Caco-2 (cell line): ENCODE measurements at regions not wholly inside any gene's neighbourhood (a gene's known extent, or its start where the extent isn't known, plus 50 kb on each side); places are given as distances from the start of the nearest gene placed in this dataset.

Experiments
- BruUV-seq: library from RNA; stranded (reverse); fragments of 400-500 nt; replicated peaks from 2 replicates; lab custom pipeline; 2021; lab: Mats Ljungman, UMichigan
- CTCF ChIA-PET: fragments of 300-600 bp; sonication (Branson Sonifier 250); formaldehyde crosslinking; loops from one replicate; lab custom pipeline; 2022; ENCODE audit warnings: antibody characterized with exemption; lab: Charles Lee
- POLR2A ChIA-PET: fragments of 300-600 bp; sonication (Branson Sonifier 250); formaldehyde crosslinking; loops from one replicate; lab custom pipeline; 2022; ENCODE audit warnings: antibody characterized with exemption; lab: Charles Lee
- DNase-seq, 2 experiments: peaks; one replicate each; pipeline versions ENCODE4 v3.0.0 to v3.0.0-alpha.2; 2020 to 2022
- H3K27me3 ChIP-seq: replicated peaks from 2 replicates; pipeline ENCODE4 v1.6.0; 2011; ENCODE audit warnings: low read length; ENCODE audit not compliant: control insufficient read depth, insufficient read depth
- H3K36me3 ChIP-seq: 2 replicates; pipeline ENCODE4 v1.5.1; 2011; ENCODE audit warnings: low read length; ENCODE audit not compliant: control insufficient read depth, insufficient read depth
- H3K4me1 ChIP-seq: fragments of 250-450 bp; sonication (Bioruptor Pico); 2 replicates; pipeline ENCODE4 v1.5.1; 2020; ENCODE audit warnings: mild to moderate bottlenecking
- H3K4me3 ChIP-seq: 2 replicates; pipeline ENCODE4 v1.5.1; 2011; ENCODE audit warnings: low read depth, mild to moderate bottlenecking, control low read depth, low read length
- H3K9me3 ChIP-seq: fragments of 250-450 bp; sonication (Bioruptor Pico); 2 replicates; pipeline ENCODE4 v1.5.1; 2020; ENCODE audit warnings: mild to moderate bottlenecking, moderate library complexity
- H3K27ac Mint-ChIP-seq: one replicate; pipeline ENCODE4 v1.8.0; 2022; ENCODE audit warnings: mixed read lengths; ENCODE audit not compliant: unreplicated experiment
- H3K27me3 Mint-ChIP-seq: one replicate; pipeline ENCODE4 v1.8.0; 2022; ENCODE audit warnings: mixed read lengths; ENCODE audit not compliant: insufficient read depth, unreplicated experiment
- H3K36me3 Mint-ChIP-seq: one replicate; pipeline ENCODE4 v1.8.0; 2022; ENCODE audit warnings: mild to moderate bottlenecking, mixed read lengths; ENCODE audit not compliant: insufficient read depth, unreplicated experiment
- H3K4me1 Mint-ChIP-seq: one replicate; pipeline ENCODE4 v1.8.0; 2022; ENCODE audit warnings: low read depth, mixed read lengths; ENCODE audit not compliant: unreplicated experiment
- H3K4me3 Mint-ChIP-seq: one replicate; pipeline ENCODE4 v1.8.0; 2022; ENCODE audit warnings: mild to moderate bottlenecking, moderate library complexity, mixed read lengths; ENCODE audit not compliant: unreplicated experiment
- H3K9me3 Mint-ChIP-seq: one replicate; pipeline ENCODE4 v1.8.0; 2022; ENCODE audit warnings: mixed read lengths; ENCODE audit not compliant: unreplicated experiment
- intact Hi-C: fragments of 100-400 bp; cut with micrococcal nuclease; formaldehyde crosslinking; loops from one replicate; pipeline ENCODE4 v1.10.0; 2022; ENCODE audit not compliant: unreplicated experiment
- TF ChIP-seq, protein P1 (sequence below), 2 experiments: fragments of 200-600 bp in 1 of 2; IDR thresholded peaks; 1 replicate in 1 of 2; 2 replicates in 1 of 2; pipeline versions ENCODE4 v1.5.1 to v1.8.0; 2011 to 2022; ENCODE audit warnings: antibody characterized with exemption in 1 of 2, control low read depth in 1 of 2, inconsistent platforms in 1 of 2, low read depth in 1 of 2, low read length in 1 of 2, mild to moderate bottlenecking in 1 of 2, moderate library complexity in 1 of 2; ENCODE audit not compliant: insufficient read depth in 1 of 2, severe bottlenecking in 1 of 2, unreplicated experiment in 1 of 2

DNA sequence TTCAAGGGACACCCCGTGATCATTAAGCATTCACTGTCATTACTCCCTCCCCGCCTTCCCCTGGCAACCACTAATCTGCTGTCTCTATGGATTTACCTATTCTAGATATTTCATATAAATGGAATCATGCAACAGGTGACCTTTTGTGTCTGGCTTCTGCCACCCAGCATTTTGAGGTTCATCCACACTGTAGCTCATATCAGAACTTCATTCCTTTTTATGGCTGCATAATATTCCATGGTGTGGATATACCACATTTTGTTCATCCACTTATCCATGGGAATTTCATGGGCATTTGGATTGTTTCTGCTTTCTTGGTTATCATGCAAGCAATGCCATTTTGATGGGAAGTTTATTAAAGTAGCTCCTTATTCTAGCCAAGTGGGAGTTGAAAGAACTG, 184.2 kb upstream of the VASH1 start:
- H3K27me3 ChIP-seq, result no peaks in the 10 kb centered on the region
- Mint-ChIP-seq H3K4me3 (no peak overlapping the region), H3K9me3 (no peaks in the 10 kb centered on the region), H3K27me3 (peaks cover 24% of the 10 kb centered on the region), H3K4me1 (no peaks in the 10 kb centered on the region), H3K27ac (no peak overlapping the region), H3K36me3 (no peaks in the 10 kb centered on the region)
- H3K4me1 ChIP-seq, result no peaks in the 10 kb centered on the region
- ChIA-PET POLR2A (no interaction called here), CTCF (no interaction called here)
- no TSS peak for BruUV-seq
- H3K36me3 ChIP-seq, result no peaks in the 10 kb centered on the region
- no peak overlapping the region for H3K4me3 ChIP-seq
- no peaks in the 10 kb centered on the region for H3K9me3 ChIP-seq
- DNase-seq, result no peak
- TF ChIP-seq, protein P1, sequence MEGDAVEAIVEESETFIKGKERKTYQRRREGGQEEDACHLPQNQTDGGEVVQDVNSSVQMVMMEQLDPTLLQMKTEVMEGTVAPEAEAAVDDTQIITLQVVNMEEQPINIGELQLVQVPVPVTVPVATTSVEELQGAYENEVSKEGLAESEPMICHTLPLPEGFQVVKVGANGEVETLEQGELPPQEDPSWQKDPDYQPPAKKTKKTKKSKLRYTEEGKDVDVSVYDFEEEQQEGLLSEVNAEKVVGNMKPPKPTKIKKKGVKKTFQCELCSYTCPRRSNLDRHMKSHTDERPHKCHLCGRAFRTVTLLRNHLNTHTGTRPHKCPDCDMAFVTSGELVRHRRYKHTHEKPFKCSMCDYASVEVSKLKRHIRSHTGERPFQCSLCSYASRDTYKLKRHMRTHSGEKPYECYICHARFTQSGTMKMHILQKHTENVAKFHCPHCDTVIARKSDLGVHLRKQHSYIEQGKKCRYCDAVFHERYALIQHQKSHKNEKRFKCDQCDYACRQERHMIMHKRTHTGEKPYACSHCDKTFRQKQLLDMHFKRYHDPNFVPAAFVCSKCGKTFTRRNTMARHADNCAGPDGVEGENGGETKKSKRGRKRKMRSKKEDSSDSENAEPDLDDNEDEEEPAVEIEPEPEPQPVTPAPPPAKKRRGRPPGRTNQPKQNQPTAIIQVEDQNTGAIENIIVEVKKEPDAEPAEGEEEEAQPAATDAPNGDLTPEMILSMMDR (IDR thresholded peaks at IDR 0.05; ENCODE audit: insufficient read depth in 1 of 2, low read depth in 1 of 2, low read length in 1 of 2, severe bottlenecking in 1 of 2, unreplicated experiment in 1 of 2), result no peak
- intact Hi-C loops, result no loop called here

DNA sequence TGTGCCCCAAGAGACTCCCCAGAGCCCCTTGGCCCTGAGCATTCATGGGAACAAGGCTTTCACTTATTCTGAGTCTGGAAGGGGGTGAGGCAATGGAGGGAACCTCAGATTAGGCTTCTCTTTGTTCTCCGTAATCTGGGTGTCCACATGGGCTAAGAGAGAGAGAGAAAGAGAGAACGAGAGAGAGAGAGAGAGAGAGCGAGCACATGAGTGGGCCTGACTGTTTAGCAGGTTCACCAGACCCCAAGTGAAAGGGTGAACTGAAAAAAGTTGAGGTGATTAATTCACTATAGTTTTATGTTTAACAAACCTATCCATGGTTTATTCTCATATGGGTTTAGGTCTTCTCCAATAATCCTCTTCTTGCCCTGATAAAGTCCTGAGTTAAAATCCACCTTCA, 183.4 kb upstream of the VASH1 start:
- no peaks in the 10 kb centered on the region for H3K36me3 Mint-ChIP-seq
- H3K27ac Mint-ChIP-seq, result no peak overlapping the region
- no peaks in the 10 kb centered on the region for H3K4me1 Mint-ChIP-seq
- H3K27me3 Mint-ChIP-seq, result peaks cover 24% of the 10 kb centered on the region
- Histone ChIP-seq H3K36me3 (no peaks in the 10 kb centered on the region), H3K27me3 (no peaks in the 10 kb centered on the region), H3K4me1 (no peaks in the 10 kb centered on the region), H3K9me3 (no peaks in the 10 kb centered on the region), H3K4me3 (no peak overlapping the region)
- POLR2A ChIA-PET, result no interaction called here
- intact Hi-C loops, result no loop called here
- TF ChIP-seq, protein P1 (IDR thresholded peaks at IDR 0.05; ENCODE audit: insufficient read depth in 1 of 2, low read depth in 1 of 2, low read length in 1 of 2, severe bottlenecking in 1 of 2, unreplicated experiment in 1 of 2), result no peak
- no peaks in the 10 kb centered on the region for H3K9me3 Mint-ChIP-seq
- no peak for DNase-seq
- BruUV-seq, result no TSS peak
- CTCF ChIA-PET, result no interaction called here
- no peak overlapping the region for H3K4me3 Mint-ChIP-seq

DNA sequence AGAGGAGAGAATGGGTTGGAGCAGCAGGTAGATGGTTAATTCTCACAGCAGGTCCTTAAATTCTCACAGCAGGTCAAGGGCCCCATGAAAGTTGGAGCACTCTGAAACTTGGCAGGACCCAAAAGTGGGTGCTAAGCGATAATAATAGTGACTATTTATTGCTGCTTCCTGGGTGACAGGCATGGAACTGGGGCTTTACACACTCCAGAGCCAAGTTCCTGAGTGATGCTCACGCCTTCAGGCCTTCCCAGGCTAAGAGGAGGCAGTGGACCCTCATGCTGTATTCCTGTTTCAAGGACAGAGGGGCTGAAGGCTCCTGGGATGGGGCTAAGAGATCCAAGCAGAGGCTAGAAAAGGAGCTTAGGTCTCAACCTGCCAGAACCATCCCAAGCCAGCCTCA, 180.9 kb upstream of the VASH1 start:
- intact Hi-C loops, result no loop called here
- Histone ChIP-seq H3K36me3 (no peaks in the 10 kb centered on the region), H3K27me3 (no peaks in the 10 kb centered on the region), H3K4me3 (no peak overlapping the region), H3K9me3 (no peaks in the 10 kb centered on the region), H3K4me1 (no peaks in the 10 kb centered on the region)
- DNase-seq, result no peak
- H3K36me3 Mint-ChIP-seq, result no peaks in the 10 kb centered on the region
- peaks cover 16% of the 10 kb centered on the region for H3K27me3 Mint-ChIP-seq
- no peaks in the 10 kb centered on the region for H3K4me1 Mint-ChIP-seq
- H3K9me3 Mint-ChIP-seq, result no peaks in the 10 kb centered on the region
- no peak overlapping the region for H3K27ac Mint-ChIP-seq
- BruUV-seq, result no TSS peak
- CTCF ChIA-PET, result no interaction called here
- H3K4me3 Mint-ChIP-seq, result no peak overlapping the region
- POLR2A ChIA-PET, result no interaction called here
- TF ChIP-seq, protein P1 (IDR thresholded peaks at IDR 0.05; ENCODE audit: insufficient read depth in 1 of 2, low read depth in 1 of 2, low read length in 1 of 2, severe bottlenecking in 1 of 2, unreplicated experiment in 1 of 2), result no peak
